ENCODE measurements at regions not wholly inside any gene's neighbourhood (a gene's known extent, or its start where the extent isn't known, plus 50 kb on each side); places are given as distances from the start of the nearest gene placed in this dataset.

- H3K27me3 ChIP-seq (ENCODE audit: low read depth, low read length) = no peaks in the 10 kb centered on the region
- H3K27ac ChIP-seq (ENCODE audit: low read length) = no peak overlapping the region
- no peak overlapping the region for H3K4me3 ChIP-seq (ENCODE audit: low read length)
- no peaks in the 10 kb centered on the region for H3K36me3 ChIP-seq (replicated peaks; ENCODE audit: low read depth, low read length)
- H3K9ac ChIP-seq (ENCODE audit: low read length) = no peak overlapping the region
- TF ChIP-seq EZH2phosphoT487 (IDR thresholded peaks at IDR 0.05; ENCODE audit: low read depth) (no peak), CTCF (IDR thresholded peaks at IDR 0.05; ENCODE audit: low read depth, low read length) (no peak)
- H3K9me3 ChIP-seq (ENCODE audit: insufficient read depth, low read length) = no peaks in the 10 kb centered on the region
- no peak overlapping the region for H2AFZ ChIP-seq (ENCODE audit: low read depth, low read length)
- H3K4me2 ChIP-seq (ENCODE audit: low read length) = no peak overlapping the region
- H3K79me2 ChIP-seq (ENCODE audit: low read length) = no peaks in the 10 kb centered on the region
- H4K20me1 ChIP-seq (ENCODE audit: insufficient read depth, low read length) = no peaks in the 10 kb centered on the region
- no peaks in the 10 kb centered on the region for H3K4me1 ChIP-seq (ENCODE audit: low read length)
Observed at GRCh38 chr2:19255481-19255880, 102.9 kb downstream of the OSR1 start.

GRCh38 chr2:19251554-19251953 lies 106.9 kb downstream of the OSR1 start:
- Histone ChIP-seq H3K9me3 (ENCODE audit: insufficient read depth, low read length) (no peaks in the 10 kb centered on the region), H3K4me1 (ENCODE audit: low read length) (no peaks in the 10 kb centered on the region), H3K36me3 (replicated peaks; ENCODE audit: low read depth, low read length) (no peaks in the 10 kb centered on the region), H3K27ac (ENCODE audit: low read length) (no peak overlapping the region), H3K9ac (ENCODE audit: low read length) (no peak overlapping the region), H3K27me3 (ENCODE audit: low read depth, low read length) (no peaks in the 10 kb centered on the region), H3K4me3 (ENCODE audit: low read length) (no peak overlapping the region), H3K79me2 (ENCODE audit: low read length) (no peaks in the 10 kb centered on the region), H4K20me1 (ENCODE audit: insufficient read depth, low read length) (no peaks in the 10 kb centered on the region), H2AFZ (ENCODE audit: low read depth, low read length) (no peak overlapping the region), H3K4me2 (ENCODE audit: low read length) (no peak overlapping the region)
- TF ChIP-seq CTCF (IDR thresholded peaks at IDR 0.05; ENCODE audit: low read depth, low read length) (no peak), EZH2phosphoT487 (IDR thresholded peaks at IDR 0.05; ENCODE audit: low read depth) (no peak)

- Histone ChIP-seq H3K4me2 (ENCODE audit: low read length) (no peak overlapping the region), H3K27me3 (ENCODE audit: low read depth, low read length) (no peaks in the 10 kb centered on the region), H2AFZ (ENCODE audit: low read depth, low read length) (no peak overlapping the region), H3K9me3 (ENCODE audit: insufficient read depth, low read length) (no peaks in the 10 kb centered on the region), H3K36me3 (replicated peaks; ENCODE audit: low read depth, low read length) (no peaks in the 10 kb centered on the region), H3K27ac (ENCODE audit: low read length) (no peak overlapping the region), H4K20me1 (ENCODE audit: insufficient read depth, low read length) (no peaks in the 10 kb centered on the region), H3K4me3 (ENCODE audit: low read length) (no peak overlapping the region), H3K9ac (ENCODE audit: low read length) (no peak overlapping the region), H3K4me1 (ENCODE audit: low read length) (no peaks in the 10 kb centered on the region), H3K79me2 (ENCODE audit: low read length) (no peaks in the 10 kb centered on the region)
- TF ChIP-seq CTCF (IDR thresholded peaks at IDR 0.05; ENCODE audit: low read depth, low read length) (no peak), EZH2phosphoT487 (IDR thresholded peaks at IDR 0.05; ENCODE audit: low read depth) (no peak)
Observed at GRCh38 chr2:19250906-19251305, 107.5 kb downstream of the OSR1 start.

- no peaks in the 10 kb centered on the region for H3K27me3 ChIP-seq (ENCODE audit: low read depth, low read length)
- no peaks in the 10 kb centered on the region for H3K4me1 ChIP-seq (ENCODE audit: low read length)
- no peak overlapping the region for H3K4me2 ChIP-seq (ENCODE audit: low read length)
- no peak overlapping the region for H2AFZ ChIP-seq (ENCODE audit: low read depth, low read length)
- no peaks in the 10 kb centered on the region for H3K36me3 ChIP-seq (replicated peaks; ENCODE audit: low read depth, low read length)
- no peak overlapping the region for H3K27ac ChIP-seq (ENCODE audit: low read length)
- H4K20me1 ChIP-seq (ENCODE audit: insufficient read depth, low read length) = no peaks in the 10 kb centered on the region
- H3K9ac ChIP-seq (ENCODE audit: low read length) = no peak overlapping the region
- TF ChIP-seq EZH2phosphoT487 (IDR thresholded peaks at IDR 0.05; ENCODE audit: low read depth) (no peak), CTCF (IDR thresholded peaks at IDR 0.05; ENCODE audit: low read depth, low read length) (no peak)
- H3K4me3 ChIP-seq (ENCODE audit: low read length) = no peak overlapping the region
- H3K79me2 ChIP-seq (ENCODE audit: low read length) = no peaks in the 10 kb centered on the region
- H3K9me3 ChIP-seq (ENCODE audit: insufficient read depth, low read length) = no peaks in the 10 kb centered on the region
Observed at GRCh38 chr2:19247186-19247585, 111.2 kb downstream of the OSR1 start.
